Esophagus mucosa (tissue), 1 donor: ENCODE measurements at regions not wholly inside any gene's neighbourhood (a gene's known extent, or its start where the extent isn't known, plus 50 kb on each side); places are given as distances from the start of the nearest gene placed in this dataset.
"Not testable (repeated sequence)": the region's sequence is repeated elsewhere in the genome, so short reads cannot be mapped to it uniquely, and the experiment has no call there.

Experiments
- ATAC-seq: fragments of 200-7000 bp; cut with Tn5 transposase; one replicate; pipeline ENCODE4 v1.9.1; 2020
- donor health status: DM: yes; HTN: yes; CAD: no.

GRCh38 chr16:14002416-14002990 lies 68.6 kb upstream of the MRTFB start:
- ATAC-seq = no peak

GRCh38 chr16:14003074-14003570 lies 68.0 kb upstream of the MRTFB start:
- ATAC-seq = peak; percentile 90

DNA sequence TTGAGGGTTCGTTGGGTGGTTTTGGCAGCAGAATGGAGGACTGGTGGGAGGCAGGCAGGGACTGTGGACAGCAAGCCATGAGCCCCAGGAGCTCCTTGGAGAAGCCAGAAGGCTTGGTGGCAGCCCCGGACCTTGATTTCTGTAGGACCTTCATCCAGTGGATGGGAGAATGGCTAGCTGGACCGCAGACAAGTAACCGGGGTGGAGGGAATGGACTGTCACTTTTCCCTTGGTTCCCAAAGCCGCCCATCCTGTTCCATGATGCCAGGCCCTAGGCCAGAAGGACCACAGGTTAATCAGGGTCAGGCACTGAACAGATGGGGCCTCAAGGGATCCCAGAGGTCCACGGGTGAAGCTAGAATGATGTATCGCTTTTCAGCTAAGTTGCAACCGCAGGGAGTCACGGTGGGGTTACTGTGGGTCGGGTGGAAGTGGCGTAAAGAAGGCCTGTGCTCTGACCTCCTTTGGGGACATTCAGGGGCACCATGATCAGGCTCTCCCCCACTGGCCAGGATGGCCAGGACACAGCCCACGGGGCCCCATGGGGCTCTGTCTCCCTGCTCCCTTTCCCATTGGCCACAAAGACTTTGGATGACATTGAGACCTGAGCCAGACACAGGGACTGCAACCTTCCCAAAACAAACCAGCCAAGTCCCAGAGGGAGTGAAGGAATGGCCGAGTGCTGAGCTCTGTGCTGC lies 66.9 kb upstream of the MRTFB start:
- ATAC-seq = no peak

- no peak for ATAC-seq
These were observed 66.3 kb upstream of the MRTFB start for GRCh38 chr16:14004729-14005315.

DNA sequence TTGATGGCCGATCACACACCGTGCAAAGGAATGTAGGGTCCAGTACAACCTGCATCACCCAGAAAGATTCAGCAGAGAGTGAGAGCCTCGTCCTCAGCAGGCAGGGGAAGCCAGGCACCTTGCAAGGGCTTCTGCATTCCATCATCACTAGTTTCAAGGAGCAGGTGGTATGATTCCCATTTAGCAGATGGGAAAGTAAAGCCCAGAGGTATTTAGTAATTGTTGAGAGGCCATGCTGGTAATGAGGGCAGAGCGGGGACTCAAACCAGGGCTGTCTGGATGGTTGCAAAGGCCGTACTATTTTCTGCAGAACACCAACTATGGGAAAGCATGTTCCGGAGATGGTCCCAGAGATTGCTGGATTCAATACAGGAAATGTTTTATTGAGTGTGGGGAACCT lies 65.8 kb upstream of the MRTFB start:
- ATAC-seq = no peak

DNA sequence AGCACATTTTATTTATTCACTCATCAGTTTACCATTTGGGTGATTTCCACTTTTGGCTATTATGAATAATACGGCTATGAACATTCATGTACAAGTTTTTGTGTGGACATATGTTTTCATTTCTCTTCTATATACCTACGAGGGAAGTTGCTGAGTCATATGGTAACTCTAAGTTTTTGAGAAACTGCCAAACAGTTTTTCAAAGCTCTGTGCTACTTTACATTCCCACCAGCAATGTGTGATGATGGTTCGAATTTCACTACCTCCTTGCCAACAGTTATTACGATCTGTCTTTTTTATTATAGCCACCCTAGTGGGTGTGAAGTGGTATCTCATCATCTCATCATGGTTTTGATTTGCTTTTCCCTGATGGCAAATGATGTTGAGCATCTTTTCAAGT lies 63.7 kb upstream of the MRTFB start:
- no peak for ATAC-seq

- no peak for ATAC-seq
These were observed 60.1 kb upstream of the MRTFB start for GRCh38 chr16:14011001-14011400.

GRCh38 chr16:14011846-14012245 lies 59.3 kb upstream of the MRTFB start:
- ATAC-seq = no peak

- ATAC-seq = no peak
These were observed 58.0 kb upstream of the MRTFB start for GRCh38 chr16:14013145-14013570.

DNA sequence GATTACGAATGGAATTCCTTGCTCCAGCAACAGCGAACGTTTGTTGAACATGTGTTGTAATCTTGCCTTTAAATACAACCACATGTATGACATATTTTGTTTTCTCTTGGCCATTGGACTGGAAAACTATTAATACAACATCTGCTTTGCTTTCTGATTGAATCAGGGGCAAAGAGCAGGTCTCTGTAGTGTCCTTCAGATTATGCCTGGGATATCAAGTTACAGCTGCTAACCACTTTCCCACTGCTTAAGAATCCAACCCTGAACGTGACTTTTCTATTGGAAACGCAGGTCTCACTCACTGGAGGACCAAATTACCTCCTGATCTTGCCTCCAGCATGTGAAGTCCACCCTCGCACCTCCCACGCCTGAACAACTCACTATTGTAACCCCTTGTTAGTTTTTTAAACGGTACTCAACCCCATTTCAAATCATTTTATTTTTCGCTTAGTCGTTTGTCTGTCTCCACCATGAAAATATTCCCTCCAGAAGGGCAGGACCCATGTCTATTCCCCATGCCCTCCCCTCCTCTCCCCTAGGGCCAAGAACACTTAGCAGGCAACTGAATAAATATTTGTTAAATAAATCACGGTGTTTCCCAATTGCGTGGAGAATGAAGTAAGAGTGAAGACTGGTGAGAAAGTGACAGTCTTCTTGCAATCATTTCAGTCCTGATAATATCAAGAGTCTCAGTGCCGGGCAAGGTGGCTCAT lies 57.4 kb upstream of the MRTFB start:
- ATAC-seq = peak; percentile 20

GRCh38 chr16:14014284-14014625 lies 56.9 kb upstream of the MRTFB start:
- ATAC-seq = peak; percentile 22

DNA sequence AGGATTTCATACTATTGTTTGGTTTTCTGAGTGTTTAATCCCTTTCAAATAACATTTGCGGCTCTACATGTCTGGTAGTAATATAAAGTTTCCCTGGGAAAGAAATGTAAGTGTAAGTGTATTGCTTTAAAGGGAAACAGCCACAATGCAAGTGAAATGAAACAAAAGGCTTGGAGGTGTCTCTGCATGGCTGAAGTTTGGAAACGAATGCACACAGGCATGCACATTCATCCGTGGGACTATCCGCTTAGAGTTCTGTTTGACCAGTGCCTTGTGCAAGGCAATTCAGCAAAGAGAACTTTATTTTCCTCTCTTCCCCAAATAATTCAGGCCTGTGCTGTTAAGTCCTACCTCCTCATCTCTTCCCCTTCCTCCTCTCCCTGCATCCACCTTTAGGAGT lies 56.1 kb upstream of the MRTFB start:
- no peak for ATAC-seq

GRCh38 chr16:14015461-14015860 lies 55.7 kb upstream of the MRTFB start:
- no peak for ATAC-seq

- peak; percentile 53 for ATAC-seq
These were observed 55.2 kb upstream of the MRTFB start for GRCh38 chr16:14015948-14016347.

GRCh38 chr16:14016362-14016761 lies 54.8 kb upstream of the MRTFB start:
- not testable (repeated sequence) for ATAC-seq

GRCh38 chr16:14017886-14018285 lies 53.2 kb upstream of the MRTFB start:
- ATAC-seq = no peak

DNA sequence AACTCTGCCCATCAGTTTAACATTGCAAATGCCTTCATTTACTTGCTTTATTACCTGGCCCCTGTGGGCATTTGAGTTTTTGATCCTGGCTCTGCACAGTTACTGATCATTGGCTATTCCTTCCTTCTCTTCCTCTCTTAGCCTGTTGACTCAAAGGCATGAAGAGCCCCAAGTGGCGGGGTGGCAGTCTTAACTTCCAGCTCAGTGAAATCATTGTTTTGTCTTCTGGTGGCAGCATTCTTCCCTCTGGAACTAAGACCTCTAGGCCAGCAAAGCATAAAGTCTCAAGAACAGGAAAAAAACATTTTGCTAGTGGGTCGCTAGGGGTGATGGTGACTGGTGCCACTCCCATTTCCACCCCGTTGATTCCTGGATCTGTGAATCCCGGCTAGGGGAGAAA lies 52.3 kb upstream of the MRTFB start:
- ATAC-seq = no peak

DNA sequence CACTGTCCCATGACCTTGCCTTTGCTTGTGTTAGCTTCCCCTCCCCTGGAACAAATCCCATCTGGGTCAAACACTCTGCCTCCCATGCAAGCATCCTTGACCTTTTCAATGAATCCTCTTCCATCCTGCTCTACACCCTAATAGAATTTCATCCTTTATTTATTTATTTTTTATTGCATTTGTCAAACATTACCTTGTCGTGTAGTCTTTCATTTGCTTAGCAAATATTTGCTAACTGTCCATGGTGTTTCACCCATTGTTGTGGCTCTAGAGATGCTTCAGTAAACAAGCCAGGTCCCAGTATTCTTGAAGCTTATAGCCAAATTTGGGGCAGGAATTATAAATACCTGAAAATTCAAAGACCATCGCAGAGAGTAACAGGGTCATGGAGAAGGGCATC lies 51.0 kb upstream of the MRTFB start:
- no peak for ATAC-seq
